ENCODE measurements at regions not wholly inside any gene's neighbourhood (a gene's known extent, or its start where the extent isn't known, plus 50 kb on each side); places are given as distances from the start of the nearest gene placed in this dataset.

GRCh38 chr5:4976902-4977301 is 163.2 kb upstream of the ADAMTS16 start:
- TF ChIP-seq, protein P1, sequence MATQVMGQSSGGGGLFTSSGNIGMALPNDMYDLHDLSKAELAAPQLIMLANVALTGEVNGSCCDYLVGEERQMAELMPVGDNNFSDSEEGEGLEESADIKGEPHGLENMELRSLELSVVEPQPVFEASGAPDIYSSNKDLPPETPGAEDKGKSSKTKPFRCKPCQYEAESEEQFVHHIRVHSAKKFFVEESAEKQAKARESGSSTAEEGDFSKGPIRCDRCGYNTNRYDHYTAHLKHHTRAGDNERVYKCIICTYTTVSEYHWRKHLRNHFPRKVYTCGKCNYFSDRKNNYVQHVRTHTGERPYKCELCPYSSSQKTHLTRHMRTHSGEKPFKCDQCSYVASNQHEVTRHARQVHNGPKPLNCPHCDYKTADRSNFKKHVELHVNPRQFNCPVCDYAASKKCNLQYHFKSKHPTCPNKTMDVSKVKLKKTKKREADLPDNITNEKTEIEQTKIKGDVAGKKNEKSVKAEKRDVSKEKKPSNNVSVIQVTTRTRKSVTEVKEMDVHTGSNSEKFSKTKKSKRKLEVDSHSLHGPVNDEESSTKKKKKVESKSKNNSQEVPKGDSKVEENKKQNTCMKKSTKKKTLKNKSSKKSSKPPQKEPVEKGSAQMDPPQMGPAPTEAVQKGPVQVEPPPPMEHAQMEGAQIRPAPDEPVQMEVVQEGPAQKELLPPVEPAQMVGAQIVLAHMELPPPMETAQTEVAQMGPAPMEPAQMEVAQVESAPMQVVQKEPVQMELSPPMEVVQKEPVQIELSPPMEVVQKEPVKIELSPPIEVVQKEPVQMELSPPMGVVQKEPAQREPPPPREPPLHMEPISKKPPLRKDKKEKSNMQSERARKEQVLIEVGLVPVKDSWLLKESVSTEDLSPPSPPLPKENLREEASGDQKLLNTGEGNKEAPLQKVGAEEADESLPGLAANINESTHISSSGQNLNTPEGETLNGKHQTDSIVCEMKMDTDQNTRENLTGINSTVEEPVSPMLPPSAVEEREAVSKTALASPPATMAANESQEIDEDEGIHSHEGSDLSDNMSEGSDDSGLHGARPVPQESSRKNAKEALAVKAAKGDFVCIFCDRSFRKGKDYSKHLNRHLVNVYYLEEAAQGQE (IDR thresholded peaks at IDR 0.05; ENCODE audit: insufficient read depth in 1 of 2, low read depth in 2 of 2, low read length in 2 of 2) = no peak
- TF ChIP-seq POLR2AphosphoS5 (IDR thresholded peaks at IDR 0.05; ENCODE audit: low read depth, low read length) = no peak
- TF ChIP-seq FOXP2 (optimal IDR thresholded peaks at IDR 0.05; ENCODE audit: borderline replicate concordance, extremely low read depth, extremely low read length, insufficient read depth) = no peak
- TF ChIP-seq SIN3A (IDR thresholded peaks at IDR 0.05; ENCODE audit: borderline replicate concordance, insufficient read depth, low read length) = no peak
- TF ChIP-seq TAF1 (IDR thresholded peaks at IDR 0.05; ENCODE audit: borderline replicate concordance, insufficient read depth, low read length) = no peak

DNA sequence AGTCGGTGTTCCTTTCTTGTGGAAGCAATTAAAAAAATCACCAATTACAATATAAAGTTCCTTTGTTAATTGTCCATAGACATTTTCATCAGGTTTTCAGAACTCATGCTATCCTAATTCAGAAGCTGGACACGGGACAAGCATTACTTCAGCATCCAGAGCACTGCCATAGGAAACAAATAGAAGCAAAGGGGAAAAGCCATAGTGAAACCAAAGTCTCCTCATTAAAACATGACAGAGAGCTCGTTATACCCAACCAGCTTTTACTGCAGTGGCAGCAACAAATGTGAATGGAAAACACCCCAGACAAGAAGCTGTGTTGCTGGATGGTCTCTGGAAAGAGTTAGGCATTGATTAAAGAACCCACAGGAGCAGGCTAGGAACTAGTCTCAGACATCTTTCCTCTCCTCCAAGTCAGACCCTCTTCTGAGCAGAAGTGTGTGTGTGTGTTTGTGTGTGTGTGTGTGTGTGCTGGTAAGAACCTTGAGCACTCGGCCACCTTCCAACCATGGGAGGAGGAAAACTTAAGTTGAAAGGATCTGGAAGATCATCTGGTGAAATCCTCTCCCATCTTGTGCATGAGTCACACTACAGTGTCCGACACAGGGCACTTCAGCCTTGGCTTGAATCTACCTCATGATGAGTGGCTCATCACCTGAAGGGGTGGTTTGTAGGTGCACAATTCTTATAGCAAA is 162.6 kb upstream of the ADAMTS16 start:
- TF ChIP-seq POLR2AphosphoS5 (IDR thresholded peaks at IDR 0.05; ENCODE audit: low read depth, low read length) = no peak
- TF ChIP-seq FOXP2 (optimal IDR thresholded peaks at IDR 0.05; ENCODE audit: borderline replicate concordance, extremely low read depth, extremely low read length, insufficient read depth) = no peak
- no peak for TF ChIP-seq TAF1 (IDR thresholded peaks at IDR 0.05; ENCODE audit: borderline replicate concordance, insufficient read depth, low read length)
- TF ChIP-seq, protein P1 (IDR thresholded peaks at IDR 0.05; ENCODE audit: insufficient read depth in 1 of 2, low read depth in 2 of 2, low read length in 2 of 2) = no peak
- no peak for TF ChIP-seq SIN3A (IDR thresholded peaks at IDR 0.05; ENCODE audit: borderline replicate concordance, insufficient read depth, low read length)

DNA sequence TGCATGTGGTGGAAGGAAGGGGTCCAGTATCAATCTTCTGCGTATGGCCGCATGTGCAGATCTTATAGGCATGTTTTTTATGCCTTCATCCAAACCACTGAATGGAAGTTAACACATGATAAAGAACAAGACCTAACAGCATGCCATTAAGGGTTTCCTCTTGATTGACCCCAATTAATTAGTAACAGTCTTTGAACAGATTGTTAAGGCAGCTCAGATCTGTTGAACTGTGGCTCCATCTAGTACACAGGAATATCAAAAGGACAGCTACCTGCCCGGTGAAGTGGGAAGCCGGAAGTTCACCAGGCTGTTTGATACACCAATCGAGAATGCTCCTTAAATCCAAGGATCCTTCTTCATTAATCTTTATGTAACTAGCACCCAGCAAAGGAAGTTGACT is 159.9 kb upstream of the ADAMTS16 start:
- TF ChIP-seq POLR2AphosphoS5 (IDR thresholded peaks at IDR 0.05; ENCODE audit: low read depth, low read length) = no peak
- no peak for TF ChIP-seq TAF1 (IDR thresholded peaks at IDR 0.05; ENCODE audit: borderline replicate concordance, insufficient read depth, low read length)
- TF ChIP-seq FOXP2 (optimal IDR thresholded peaks at IDR 0.05; ENCODE audit: borderline replicate concordance, extremely low read depth, extremely low read length, insufficient read depth) = no peak
- no peak for TF ChIP-seq SIN3A (IDR thresholded peaks at IDR 0.05; ENCODE audit: borderline replicate concordance, insufficient read depth, low read length)
- TF ChIP-seq, protein P1 (IDR thresholded peaks at IDR 0.05; ENCODE audit: insufficient read depth in 1 of 2, low read depth in 2 of 2, low read length in 2 of 2) = no peak

- TF ChIP-seq FOXP2 (optimal IDR thresholded peaks at IDR 0.05; ENCODE audit: borderline replicate concordance, extremely low read depth, extremely low read length, insufficient read depth) (no peak), TAF1 (IDR thresholded peaks at IDR 0.05; ENCODE audit: borderline replicate concordance, insufficient read depth, low read length) (no peak), POLR2AphosphoS5 (IDR thresholded peaks at IDR 0.05; ENCODE audit: low read depth, low read length) (no peak), SIN3A (IDR thresholded peaks at IDR 0.05; ENCODE audit: borderline replicate concordance, insufficient read depth, low read length) (no peak)
- TF ChIP-seq, protein P1 (IDR thresholded peaks at IDR 0.05; ENCODE audit: insufficient read depth in 1 of 2, low read depth in 2 of 2, low read length in 2 of 2) = no peak
Measured at GRCh38 chr5:4981608-4982007, 158.5 kb upstream of the ADAMTS16 start.

Measured in PFSK-1 (cell line).